AG04450 (cell line): ENCODE measurements at regions not wholly inside any gene's neighbourhood (a gene's known extent, or its start where the extent isn't known, plus 50 kb on each side); places are given as distances from the start of the nearest gene placed in this dataset.

ENCODE experiments used
- CTCF ChIA-PET: fragments of 300-600, 350-600 bp; formaldehyde crosslinking; extraction: SDS; loops from one replicate; lab custom pipeline; 2022; ENCODE audit warnings: antibody characterized with exemption, inconsistent platforms; lab: Charles Lee
- POLR2A ChIA-PET: fragments of 350-600 bp; formaldehyde crosslinking; extraction: SDS; loops from one replicate; lab custom pipeline; 2021; ENCODE audit warnings: antibody characterized with exemption, inconsistent platforms; lab: Yijun Ruan, JAX
- DNase-seq: peaks from one replicate; pipeline ENCODE4 v3.0.0-alpha.2; 2011; ENCODE audit warnings: low read depth, low spot score
- H3K27ac ChIP-seq: one replicate; pipeline ENCODE4 v1.5.1; 2012; ENCODE audit warnings: low read depth, low read length, control low read depth
- H3K27me3 ChIP-seq: one replicate; pipeline ENCODE4 v1.6.0; 2012; ENCODE audit warnings: low read length; ENCODE audit not compliant: control insufficient read depth, insufficient read depth
- H3K4me3 ChIP-seq: 2 replicates; pipeline ENCODE4 v1.5.1; 2011; ENCODE audit warnings: mild to moderate bottlenecking, low read depth, low read length, control low read depth
- H3K9me3 ChIP-seq: 2 replicates; pipeline ENCODE4 v1.5.1; 2012; ENCODE audit warnings: low read length; ENCODE audit not compliant: control insufficient read depth, insufficient read depth
- CTCF ChIP-seq: IDR thresholded peaks from 2 replicates; pipeline ENCODE4 v1.5.1; 2011; ENCODE audit warnings: low read depth, low read length, control low read depth, inconsistent platforms

- Histone ChIP-seq H3K4me3 (no peak overlapping the region), H3K9me3 (peaks cover 3% of the 10 kb centered on the region; the same call in 1 of the 2 replicates), H3K27ac (no peak overlapping the region), H3K27me3 (no peaks in the 10 kb centered on the region)
- no peak for TF ChIP-seq CTCF
- no peak for DNase-seq
- POLR2A ChIA-PET = no interaction called here
- CTCF ChIA-PET = no interaction called here
Observed at GRCh38 chr4:62262676-62263075, 1062.5 kb downstream of the ADGRL3 start.

GRCh38 chr4:62260254-62260653 lies 1060.1 kb downstream of the ADGRL3 start:
- Histone ChIP-seq H3K27me3 (no peaks in the 10 kb centered on the region), H3K9me3 (peaks cover 3% of the 10 kb centered on the region; the same call in 1 of the 2 replicates), H3K27ac (no peak overlapping the region), H3K4me3 (no peak overlapping the region)
- TF ChIP-seq CTCF = no peak
- no peak for DNase-seq
- CTCF ChIA-PET = no interaction called here
- POLR2A ChIA-PET = no interaction called here

- Histone ChIP-seq H3K27ac (no peak overlapping the region), H3K9me3 (peaks cover 3% of the 10 kb centered on the region; the same call in 1 of the 2 replicates), H3K27me3 (no peaks in the 10 kb centered on the region), H3K4me3 (no peak overlapping the region)
- no peak for TF ChIP-seq CTCF
- POLR2A ChIA-PET = no interaction called here
- no peak for DNase-seq
- CTCF ChIA-PET = no interaction called here
Observed at GRCh38 chr4:62256479-62256878, 1056.4 kb downstream of the ADGRL3 start.

DNA sequence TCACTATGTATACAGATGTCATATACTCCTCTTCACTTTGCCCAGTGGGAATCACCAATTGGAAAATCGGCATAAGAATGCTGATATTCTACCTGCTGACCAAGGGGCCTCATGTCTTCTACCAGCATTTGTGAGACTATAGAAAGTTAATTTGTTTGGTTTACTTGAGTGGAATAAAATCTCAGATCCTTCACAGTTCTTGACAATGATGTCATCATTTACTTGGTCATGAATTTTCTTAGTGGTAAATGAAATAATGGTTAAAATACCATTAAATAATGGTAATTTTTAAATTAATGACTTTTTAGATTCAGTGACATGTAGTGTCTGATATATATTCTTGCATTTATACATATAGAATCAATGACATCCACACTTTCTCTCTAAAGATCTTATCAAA lies 1052.6 kb downstream of the ADGRL3 start:
- H3K27me3 ChIP-seq = no peaks in the 10 kb centered on the region
- CTCF ChIA-PET = no interaction called here

DNA sequence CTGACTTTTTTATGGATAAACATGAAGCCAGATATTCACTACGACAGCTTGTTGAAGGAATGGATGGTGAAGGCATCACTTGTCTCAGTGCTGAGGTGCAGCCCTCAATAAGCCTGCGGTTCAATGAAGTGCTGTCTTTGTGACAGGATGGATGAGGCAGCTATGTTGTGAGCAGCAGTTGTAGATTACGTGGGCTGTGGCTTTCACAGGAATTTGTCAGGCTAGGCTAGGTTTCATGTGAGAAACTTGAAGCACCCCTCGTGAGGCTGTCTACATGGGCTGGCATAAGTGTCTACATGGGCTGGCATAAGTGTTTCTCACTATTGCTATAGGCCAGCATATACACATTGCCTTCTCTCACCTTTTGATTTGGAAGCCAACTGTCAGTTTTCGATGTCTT lies 1050.0 kb downstream of the ADGRL3 start:
- TF ChIP-seq CTCF = no peak
- DNase-seq = no peak
- Histone ChIP-seq H3K4me3 (no peak overlapping the region), H3K27me3 (no peaks in the 10 kb centered on the region), H3K27ac (no peak overlapping the region), H3K9me3 (no peaks in the 10 kb centered on the region)
- ChIA-PET POLR2A (no interaction called here), CTCF (no interaction called here)

More for the DNA sequence above, 1052.6 kb downstream of the ADGRL3 start:
- H3K4me3 ChIP-seq = no peak overlapping the region
- POLR2A ChIA-PET = no interaction called here
- H3K27ac ChIP-seq = no peak overlapping the region
- no peaks in the 10 kb centered on the region for H3K9me3 ChIP-seq
- DNase-seq = no peak
- TF ChIP-seq CTCF = no peak
